GM13977 (cell line): ENCODE measurements at regions not wholly inside any gene's neighbourhood (a gene's known extent, or its start where the extent isn't known, plus 50 kb on each side); places are given as distances from the start of the nearest gene placed in this dataset.

Experiments used
- DNase-seq: peaks from one replicate; pipeline ENCODE4 v3.0.0; 2012; ENCODE audit warnings: low spot score
- in situ Hi-C: fragments of 300-500 bp; cut with MboI; formaldehyde crosslinking; loops from one replicate; pipeline ENCODE4 v1.12.0; 2022; ENCODE audit warnings: low sequenced_read_pairs, low pct_unique_long_range_greater_than_20kb, mixed read lengths, inconsistent platforms; ENCODE audit not compliant: unreplicated experiment
- TF ChIP-seq, protein P1 (sequence below): IDR thresholded peaks from 2 replicates; pipeline ENCODE4 v1.5.1; 2012; ENCODE audit warnings: mild to moderate bottlenecking, control low read depth; ENCODE audit not compliant: insufficient read depth; ENCODE audit errors: extremely low read depth, missing control alignments

DNA sequence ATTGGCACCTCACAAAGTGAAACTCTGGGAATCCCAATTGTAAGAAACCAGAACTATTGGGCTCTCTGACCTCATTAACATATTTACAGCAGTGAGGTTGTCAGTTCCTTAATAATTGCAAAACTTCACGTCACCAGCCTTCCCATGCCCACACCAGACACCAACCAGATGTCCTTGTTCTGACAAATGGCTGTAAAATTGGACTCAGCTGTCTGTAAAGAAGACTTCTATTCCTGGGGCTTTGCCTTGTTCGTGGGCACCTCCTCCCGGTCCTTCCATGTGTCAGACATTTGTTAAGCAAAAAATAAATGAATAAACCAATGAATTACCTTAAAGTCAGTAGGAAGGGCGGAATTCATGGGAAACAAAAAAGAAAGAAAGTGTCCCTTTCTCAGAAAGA, 284.3 kb upstream of the CDH11 start:
- DNase-seq, result no peak
- in situ Hi-C loops, result no loop called here
- TF ChIP-seq, protein P1, sequence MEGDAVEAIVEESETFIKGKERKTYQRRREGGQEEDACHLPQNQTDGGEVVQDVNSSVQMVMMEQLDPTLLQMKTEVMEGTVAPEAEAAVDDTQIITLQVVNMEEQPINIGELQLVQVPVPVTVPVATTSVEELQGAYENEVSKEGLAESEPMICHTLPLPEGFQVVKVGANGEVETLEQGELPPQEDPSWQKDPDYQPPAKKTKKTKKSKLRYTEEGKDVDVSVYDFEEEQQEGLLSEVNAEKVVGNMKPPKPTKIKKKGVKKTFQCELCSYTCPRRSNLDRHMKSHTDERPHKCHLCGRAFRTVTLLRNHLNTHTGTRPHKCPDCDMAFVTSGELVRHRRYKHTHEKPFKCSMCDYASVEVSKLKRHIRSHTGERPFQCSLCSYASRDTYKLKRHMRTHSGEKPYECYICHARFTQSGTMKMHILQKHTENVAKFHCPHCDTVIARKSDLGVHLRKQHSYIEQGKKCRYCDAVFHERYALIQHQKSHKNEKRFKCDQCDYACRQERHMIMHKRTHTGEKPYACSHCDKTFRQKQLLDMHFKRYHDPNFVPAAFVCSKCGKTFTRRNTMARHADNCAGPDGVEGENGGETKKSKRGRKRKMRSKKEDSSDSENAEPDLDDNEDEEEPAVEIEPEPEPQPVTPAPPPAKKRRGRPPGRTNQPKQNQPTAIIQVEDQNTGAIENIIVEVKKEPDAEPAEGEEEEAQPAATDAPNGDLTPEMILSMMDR, result no peak

DNA sequence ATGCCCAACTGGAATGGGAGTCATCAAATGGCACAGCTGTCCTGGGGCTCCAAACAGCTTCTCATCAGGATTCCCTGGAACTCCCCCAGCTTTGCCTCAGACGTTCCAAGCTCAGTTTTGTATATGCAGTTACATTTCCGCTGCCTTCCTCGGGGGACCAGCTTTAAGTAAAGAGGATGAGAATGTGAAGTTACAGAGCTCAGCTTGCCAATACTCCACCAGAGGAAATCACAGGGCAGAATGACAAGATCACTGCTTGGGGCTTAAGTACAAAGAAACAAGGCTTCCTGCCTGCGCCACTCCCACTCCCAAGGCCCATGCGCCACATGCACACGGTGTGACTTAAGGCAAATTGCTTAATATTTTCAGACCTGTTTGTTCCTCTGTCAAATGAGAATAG, 272.4 kb upstream of the CDH11 start:
- DNase-seq, result no peak
- in situ Hi-C loops, result no loop called here
- TF ChIP-seq, protein P1, result no peak

DNA sequence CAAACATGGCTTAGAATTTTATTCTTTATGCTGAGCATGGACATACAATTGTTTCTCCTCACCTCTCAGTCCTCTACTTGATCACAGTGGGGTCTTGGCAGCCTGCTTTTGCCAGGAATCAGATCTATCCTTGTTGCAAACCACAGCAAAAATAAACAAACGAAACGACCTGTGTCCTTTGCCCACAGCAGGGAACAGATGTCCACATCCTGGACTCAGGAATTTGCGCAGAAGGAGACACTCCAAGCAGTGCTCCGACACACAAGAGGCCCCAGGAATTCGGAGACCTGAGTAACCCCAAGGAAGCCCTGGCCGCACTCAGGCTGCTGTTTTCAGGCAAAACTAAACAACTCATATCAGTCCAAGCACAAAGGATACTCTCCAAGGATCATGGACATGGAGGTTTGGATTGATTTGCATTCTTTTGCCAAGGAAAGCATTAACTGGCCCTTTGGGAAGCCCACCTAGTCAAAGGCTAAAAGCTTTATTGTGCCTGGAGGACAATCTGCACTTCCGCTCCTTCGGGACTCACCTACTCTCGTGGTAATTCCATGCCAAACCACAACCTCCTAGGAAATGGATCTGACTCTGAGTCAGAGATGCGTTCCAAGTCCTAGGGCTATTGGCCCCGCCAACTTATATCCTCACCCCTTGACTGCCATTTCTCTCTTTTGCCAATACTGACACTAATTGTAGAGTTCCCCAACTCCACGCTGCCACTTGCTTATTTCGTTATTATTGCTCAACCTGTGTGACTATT, 271.1 kb upstream of the CDH11 start:
- TF ChIP-seq, protein P1, result no peak
- no peak for DNase-seq
- in situ Hi-C loops, result no loop called here

DNA sequence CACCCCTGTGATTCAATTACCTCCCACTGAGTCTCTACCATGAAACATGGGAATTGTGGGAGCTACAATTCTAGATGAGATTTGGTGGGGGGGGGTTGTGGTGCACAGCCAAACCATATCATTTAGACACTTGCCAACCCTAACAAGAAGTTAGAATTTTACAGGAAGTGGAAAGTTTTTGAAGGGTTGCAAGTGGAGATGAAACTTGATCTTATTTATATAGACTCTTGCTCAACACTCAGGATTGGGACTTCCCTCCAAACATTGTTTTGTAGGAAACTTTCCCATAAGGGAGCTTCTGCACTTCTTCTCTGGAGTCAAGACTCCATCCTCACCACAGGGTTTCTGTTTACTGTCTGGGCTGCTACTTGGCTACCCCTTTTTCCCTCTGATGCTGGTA, 266.7 kb upstream of the CDH11 start:
- TF ChIP-seq, protein P1, result no peak
- in situ Hi-C loops, result no loop called here
- no peak for DNase-seq

DNA sequence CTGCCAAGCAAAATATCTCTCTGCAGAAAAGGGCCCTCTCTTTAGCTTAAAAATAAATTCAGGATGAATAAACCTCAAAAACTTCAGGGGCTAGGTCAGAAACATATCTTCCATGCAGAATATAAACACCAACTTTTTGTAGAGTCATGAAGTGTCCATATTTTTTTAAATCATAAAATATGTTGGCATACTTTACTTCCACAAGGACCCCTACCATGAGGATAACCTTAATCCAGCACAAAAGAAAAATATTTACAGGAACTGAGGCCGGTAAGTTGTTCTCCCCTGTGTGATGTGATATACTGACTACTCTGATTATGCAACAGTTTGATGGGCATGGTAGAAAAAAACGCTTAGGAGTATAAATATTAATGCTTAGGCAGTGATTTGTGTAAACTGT, 264.8 kb upstream of the CDH11 start:
- in situ Hi-C loops, result no loop called here
- no peak for DNase-seq
- TF ChIP-seq, protein P1, result no peak

DNA sequence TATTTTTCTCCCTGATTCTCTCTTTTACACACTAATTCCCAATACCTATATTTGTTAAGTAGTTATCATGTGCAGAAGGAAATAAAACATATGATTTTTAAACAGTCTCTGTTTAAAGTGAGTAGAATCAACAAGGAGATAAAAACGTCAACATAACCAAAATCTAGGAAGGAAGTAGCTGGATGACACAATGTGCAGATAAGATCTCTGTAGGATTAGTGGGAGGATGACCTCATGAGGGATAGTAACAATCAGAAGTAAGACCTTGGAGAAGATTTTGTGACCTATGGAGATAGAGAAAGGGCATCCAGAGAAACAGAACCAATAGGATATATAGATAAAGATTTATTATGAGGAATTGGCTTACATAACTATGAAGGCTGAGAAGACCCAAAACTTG, 262.6 kb upstream of the CDH11 start:
- in situ Hi-C loops, result no loop called here
- DNase-seq, result no peak
- TF ChIP-seq, protein P1, result no peak

DNA sequence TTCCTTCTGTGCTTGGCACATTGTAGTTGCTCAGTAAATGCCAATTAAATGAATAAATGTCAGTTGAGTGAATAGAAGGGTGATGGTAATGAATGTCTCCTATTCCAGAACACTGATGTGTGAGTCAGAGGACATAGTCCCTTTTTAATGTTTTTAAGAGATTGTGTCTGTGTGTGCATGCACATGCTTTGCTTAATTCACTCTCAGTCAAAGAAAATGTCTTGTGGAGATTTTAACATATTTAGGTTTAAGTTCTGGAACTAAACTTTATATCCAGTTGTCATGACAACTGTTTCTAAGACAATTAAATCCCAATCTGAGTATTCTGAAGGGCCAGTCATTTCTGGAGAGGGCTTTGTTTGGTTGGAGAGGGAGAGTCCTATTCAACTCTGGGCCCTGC, 255.3 kb upstream of the CDH11 start:
- in situ Hi-C loops, result no loop called here
- no peak for DNase-seq
- TF ChIP-seq, protein P1, result no peak
